ENCODE measurements at regions not wholly inside any gene's neighbourhood (a gene's known extent, or its start where the extent isn't known, plus 50 kb on each side); places are given as distances from the start of the nearest gene placed in this dataset.
"Not testable (repeated sequence)": the region's sequence is repeated elsewhere in the genome, so short reads cannot be mapped to it uniquely, and the experiment has no call there.

DNA sequence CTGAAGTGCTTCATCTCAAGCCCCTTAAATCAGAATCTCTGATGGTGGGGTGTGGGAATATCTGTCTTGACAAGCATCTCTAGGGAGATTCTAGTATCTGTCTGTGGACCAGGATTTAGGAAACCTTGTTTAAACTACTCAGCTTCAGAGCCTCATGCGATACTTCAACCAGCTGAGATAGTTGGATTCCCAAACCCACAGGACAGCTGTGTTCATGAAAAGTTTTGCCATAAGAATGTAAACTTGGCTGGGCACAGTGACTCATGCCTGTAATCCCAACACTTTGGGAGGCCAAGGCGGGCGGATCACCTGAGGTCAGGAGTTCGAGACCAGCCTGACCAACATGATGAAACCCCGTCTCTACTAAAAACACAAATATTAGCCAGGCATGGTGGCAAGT is 395.1 kb downstream of the BCOR start:
- TF ChIP-seq EZH2 (IDR thresholded peaks at IDR 0.05; ENCODE audit: low read length, unreplicated experiment) = not testable (repeated sequence)
- TF ChIP-seq, protein P1, sequence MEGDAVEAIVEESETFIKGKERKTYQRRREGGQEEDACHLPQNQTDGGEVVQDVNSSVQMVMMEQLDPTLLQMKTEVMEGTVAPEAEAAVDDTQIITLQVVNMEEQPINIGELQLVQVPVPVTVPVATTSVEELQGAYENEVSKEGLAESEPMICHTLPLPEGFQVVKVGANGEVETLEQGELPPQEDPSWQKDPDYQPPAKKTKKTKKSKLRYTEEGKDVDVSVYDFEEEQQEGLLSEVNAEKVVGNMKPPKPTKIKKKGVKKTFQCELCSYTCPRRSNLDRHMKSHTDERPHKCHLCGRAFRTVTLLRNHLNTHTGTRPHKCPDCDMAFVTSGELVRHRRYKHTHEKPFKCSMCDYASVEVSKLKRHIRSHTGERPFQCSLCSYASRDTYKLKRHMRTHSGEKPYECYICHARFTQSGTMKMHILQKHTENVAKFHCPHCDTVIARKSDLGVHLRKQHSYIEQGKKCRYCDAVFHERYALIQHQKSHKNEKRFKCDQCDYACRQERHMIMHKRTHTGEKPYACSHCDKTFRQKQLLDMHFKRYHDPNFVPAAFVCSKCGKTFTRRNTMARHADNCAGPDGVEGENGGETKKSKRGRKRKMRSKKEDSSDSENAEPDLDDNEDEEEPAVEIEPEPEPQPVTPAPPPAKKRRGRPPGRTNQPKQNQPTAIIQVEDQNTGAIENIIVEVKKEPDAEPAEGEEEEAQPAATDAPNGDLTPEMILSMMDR (conservative IDR thresholded peaks at IDR 0.05; ENCODE audit: low read depth, low read length) = not testable (repeated sequence)
